RWPE2 (cell line): ENCODE measurements at regions not wholly inside any gene's neighbourhood (a gene's known extent, or its start where the extent isn't known, plus 50 kb on each side); places are given as distances from the start of the nearest gene placed in this dataset.

Experiments
- ATAC-seq: fragments of 200-7000 bp; cut with Tn5 transposase; 3 replicates; pipeline ENCODE4 v1.9.1; 2021; ENCODE audit warnings: low read depth
- DNase-seq: peaks from one replicate; pipeline ENCODE4 v3.0.0-alpha.2; 2020; ENCODE audit warnings: low spot score
- H3K27ac ChIP-seq: fragments of 450-650 bp; 2 replicates; pipeline ENCODE4 v1.5.1; 2017; ENCODE audit warnings: mild to moderate bottlenecking; ENCODE audit not compliant: poor library complexity, severe bottlenecking
- H3K27me3 ChIP-seq: fragments of 250-450 bp; sonication (Bioruptor Pico); 2 replicates; pipeline ENCODE4 v1.5.1; 2021; ENCODE audit warnings: mild to moderate bottlenecking, moderate library complexity; ENCODE audit not compliant: insufficient read depth, poor library complexity, severe bottlenecking
- H3K36me3 ChIP-seq: fragments of 250-450 bp; sonication (Bioruptor Pico); 2 replicates; pipeline ENCODE4 v1.5.1; 2020; ENCODE audit warnings: low read depth, mild to moderate bottlenecking, moderate library complexity
- H3K4me1 ChIP-seq: fragments of 250-450 bp; sonication (Bioruptor Pico); 2 replicates; pipeline ENCODE4 v1.5.1; 2021; ENCODE audit warnings: mild to moderate bottlenecking, moderate library complexity; ENCODE audit not compliant: insufficient read depth, poor library complexity, severe bottlenecking
- H3K4me3 ChIP-seq: fragments of 250-450 bp; sonication (Bioruptor Pico); 2 replicates; pipeline ENCODE4 v1.5.1; 2021; ENCODE audit warnings: mild to moderate bottlenecking, moderate library complexity; ENCODE audit not compliant: severe bottlenecking
- H3K9me3 ChIP-seq: fragments of 250-450 bp; sonication (Bioruptor Pico); 2 replicates; pipeline ENCODE4 v1.5.1; 2021; ENCODE audit warnings: mild to moderate bottlenecking, moderate library complexity; ENCODE audit not compliant: severe bottlenecking
- TF ChIP-seq, protein P1 (sequence below): fragments of 450-650 bp; IDR thresholded peaks from one replicate; pipeline ENCODE4 v1.5.1; 2017; ENCODE audit warnings: mild to moderate bottlenecking, moderate library complexity; ENCODE audit not compliant: poor library complexity, severe bottlenecking

DNA sequence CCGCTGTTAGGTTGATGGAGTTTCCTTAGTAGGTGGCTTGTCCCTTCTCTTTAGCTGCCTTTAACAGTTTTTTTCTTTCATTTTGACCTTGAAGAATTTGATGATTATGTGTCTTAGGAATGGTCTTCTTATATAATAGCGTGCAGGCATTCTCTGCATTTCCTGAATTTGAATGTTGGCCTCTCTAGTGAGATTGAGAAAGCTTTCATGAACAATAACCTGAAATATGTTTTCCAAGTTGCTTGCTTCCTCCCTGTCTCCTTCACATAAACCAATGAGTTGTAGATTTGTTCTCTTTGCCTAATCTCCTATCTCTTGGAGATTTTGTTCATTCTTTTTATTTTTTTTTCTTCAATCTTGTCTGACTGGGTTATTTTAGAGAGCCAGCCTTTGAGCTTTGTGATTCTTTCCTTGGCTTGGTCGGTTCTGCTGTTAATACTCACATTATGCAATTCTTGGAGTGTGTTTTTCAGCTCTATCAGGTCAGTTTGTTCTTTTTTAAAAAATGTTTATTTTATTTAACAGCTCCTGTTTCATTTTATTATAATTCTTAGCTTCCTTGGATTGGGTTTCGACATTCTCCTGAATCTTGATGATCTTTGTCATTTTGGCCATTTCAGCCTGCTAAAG, 627.9 kb downstream of the SI start:
- H3K27ac ChIP-seq, result no peak overlapping the region
- TF ChIP-seq, protein P1, sequence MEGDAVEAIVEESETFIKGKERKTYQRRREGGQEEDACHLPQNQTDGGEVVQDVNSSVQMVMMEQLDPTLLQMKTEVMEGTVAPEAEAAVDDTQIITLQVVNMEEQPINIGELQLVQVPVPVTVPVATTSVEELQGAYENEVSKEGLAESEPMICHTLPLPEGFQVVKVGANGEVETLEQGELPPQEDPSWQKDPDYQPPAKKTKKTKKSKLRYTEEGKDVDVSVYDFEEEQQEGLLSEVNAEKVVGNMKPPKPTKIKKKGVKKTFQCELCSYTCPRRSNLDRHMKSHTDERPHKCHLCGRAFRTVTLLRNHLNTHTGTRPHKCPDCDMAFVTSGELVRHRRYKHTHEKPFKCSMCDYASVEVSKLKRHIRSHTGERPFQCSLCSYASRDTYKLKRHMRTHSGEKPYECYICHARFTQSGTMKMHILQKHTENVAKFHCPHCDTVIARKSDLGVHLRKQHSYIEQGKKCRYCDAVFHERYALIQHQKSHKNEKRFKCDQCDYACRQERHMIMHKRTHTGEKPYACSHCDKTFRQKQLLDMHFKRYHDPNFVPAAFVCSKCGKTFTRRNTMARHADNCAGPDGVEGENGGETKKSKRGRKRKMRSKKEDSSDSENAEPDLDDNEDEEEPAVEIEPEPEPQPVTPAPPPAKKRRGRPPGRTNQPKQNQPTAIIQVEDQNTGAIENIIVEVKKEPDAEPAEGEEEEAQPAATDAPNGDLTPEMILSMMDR, result no peak
- H3K9me3 ChIP-seq, result no peaks in the 10 kb centered on the region

DNA sequence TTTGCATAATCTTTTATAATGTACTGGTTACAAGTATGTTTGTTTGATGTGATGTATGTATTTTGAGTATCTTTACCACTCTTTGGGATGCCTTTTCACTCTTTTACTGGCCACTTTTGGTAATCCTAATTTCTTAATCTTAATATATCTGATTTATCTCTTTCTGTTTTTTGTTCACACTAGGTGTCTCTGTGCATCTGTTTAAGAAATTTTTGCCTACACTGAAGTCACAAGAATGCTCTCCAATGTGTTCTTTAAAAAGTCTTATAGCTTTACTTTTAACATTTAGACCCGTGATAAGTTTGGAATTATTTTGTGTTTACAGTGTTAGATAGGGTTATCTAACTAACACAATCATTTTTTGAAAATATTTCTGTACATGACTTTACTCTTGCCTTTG, 659.1 kb downstream of the SI start:
- ATAC-seq, result no peak

More for the DNA sequence above, 627.9 kb downstream of the SI start:
- no peaks in the 10 kb centered on the region for H3K27me3 ChIP-seq
- H3K36me3 ChIP-seq, result no peaks in the 10 kb centered on the region
- no peak for ATAC-seq
- H3K4me3 ChIP-seq, result no peak overlapping the region
- no peak for DNase-seq
- no peaks in the 10 kb centered on the region for H3K4me1 ChIP-seq

DNA sequence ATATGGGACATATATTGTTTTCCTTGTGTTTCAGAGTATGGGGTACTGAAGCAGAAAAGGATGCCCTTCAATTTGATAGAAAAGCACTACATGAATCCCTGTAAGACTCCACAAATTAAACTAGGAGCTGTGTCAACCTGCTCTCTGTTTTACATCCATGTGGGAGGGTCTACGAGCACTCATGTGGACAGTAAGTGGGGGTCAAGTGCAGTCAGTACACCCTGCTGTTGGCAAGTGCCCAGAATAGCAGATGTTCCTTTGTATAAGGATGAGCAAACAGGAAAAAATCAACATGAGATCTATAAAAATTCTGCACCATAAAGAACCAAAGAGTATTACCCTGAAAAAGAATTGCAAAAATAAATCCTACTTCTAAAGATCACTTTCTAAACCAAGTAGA, 659.9 kb downstream of the SI start:
- DNase-seq, result no peak
- Histone ChIP-seq H3K27me3 (peaks cover 2% of the 10 kb centered on the region), H3K9me3 (no peaks in the 10 kb centered on the region), H3K36me3 (no peaks in the 10 kb centered on the region), H3K4me3 (no peak overlapping the region), H3K4me1 (no peaks in the 10 kb centered on the region), H3K27ac (no peak overlapping the region)
- TF ChIP-seq, protein P1, result no peak
- no peak for ATAC-seq

More for the DNA sequence above, 659.1 kb downstream of the SI start:
- Histone ChIP-seq H3K27ac (no peak overlapping the region), H3K36me3 (no peaks in the 10 kb centered on the region), H3K4me1 (no peaks in the 10 kb centered on the region), H3K27me3 (peaks cover 2% of the 10 kb centered on the region), H3K9me3 (no peaks in the 10 kb centered on the region), H3K4me3 (no peak overlapping the region)
- TF ChIP-seq, protein P1, result no peak
- no peak for DNase-seq

DNA sequence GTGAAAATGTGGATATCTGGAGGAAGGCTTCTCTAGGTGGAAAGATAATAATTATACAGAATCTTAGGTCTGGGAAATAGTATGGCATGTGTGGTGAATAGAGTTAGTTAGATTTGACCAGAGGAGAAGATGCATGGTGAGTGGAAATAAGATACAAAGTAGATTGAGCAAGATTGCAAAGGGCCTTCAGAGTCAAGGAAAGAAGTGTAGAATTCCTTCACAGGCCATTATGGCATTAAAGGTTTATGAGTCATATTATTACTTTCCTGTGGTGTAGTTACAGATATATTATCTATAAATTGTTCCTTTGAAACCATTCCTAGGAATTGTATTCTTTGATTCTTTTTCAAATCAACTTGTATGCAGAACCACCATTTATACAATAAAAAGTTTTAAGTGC, 660.3 kb downstream of the SI start:
- Histone ChIP-seq H3K4me1 (no peaks in the 10 kb centered on the region), H3K27ac (no peak overlapping the region), H3K9me3 (no peaks in the 10 kb centered on the region), H3K27me3 (peaks cover 2% of the 10 kb centered on the region), H3K36me3 (no peaks in the 10 kb centered on the region), H3K4me3 (no peak overlapping the region)
- ATAC-seq (no peak), DNase-seq (no peak)
- TF ChIP-seq, protein P1, result no peak

DNA sequence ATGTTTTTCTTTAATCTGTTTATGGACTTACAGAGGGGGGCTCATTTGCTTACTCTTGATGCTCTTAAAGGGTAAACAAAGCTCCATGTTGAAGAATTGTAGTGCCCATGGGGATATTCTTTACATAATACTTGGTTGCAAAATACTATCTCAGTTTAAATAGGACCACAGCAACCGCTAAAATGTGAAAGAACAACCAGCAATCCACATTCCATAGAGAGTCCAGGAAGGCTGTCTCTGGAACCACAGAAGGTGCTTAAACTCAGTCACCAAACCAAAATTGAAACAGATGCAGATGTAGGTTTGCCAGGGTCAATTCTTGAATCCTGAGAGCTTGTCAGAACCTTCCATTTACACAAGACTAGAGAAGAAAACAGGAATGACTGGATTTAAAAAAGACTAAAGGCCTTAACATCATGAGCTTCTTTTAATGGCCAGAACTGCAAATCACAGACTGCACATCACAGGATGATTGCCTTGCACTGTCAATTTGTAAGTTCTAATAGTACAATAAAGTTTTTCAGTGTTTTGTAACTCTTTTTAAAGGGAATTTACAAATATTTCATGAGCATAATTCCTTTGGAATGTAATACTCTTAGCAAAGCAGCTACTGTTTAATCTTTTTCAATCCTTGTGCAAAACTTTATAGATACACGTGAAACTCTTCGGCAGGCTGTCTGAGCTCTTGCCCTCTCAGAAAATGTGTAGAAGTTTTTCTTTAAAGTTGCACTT, 661.6 kb downstream of the SI start:
- H3K27me3 ChIP-seq, result peaks cover 2% of the 10 kb centered on the region
- TF ChIP-seq, protein P1, result no peak
- no peaks in the 10 kb centered on the region for H3K9me3 ChIP-seq
- no peak overlapping the region for H3K4me3 ChIP-seq
- H3K36me3 ChIP-seq, result no peaks in the 10 kb centered on the region
- no peak overlapping the region for H3K27ac ChIP-seq
- no peaks in the 10 kb centered on the region for H3K4me1 ChIP-seq
- ATAC-seq, result no peak
- no peak for DNase-seq
